ENCODE measurements at regions not wholly inside any gene's neighbourhood (a gene's known extent, or its start where the extent isn't known, plus 50 kb on each side); places are given as distances from the start of the nearest gene placed in this dataset.

DNA sequence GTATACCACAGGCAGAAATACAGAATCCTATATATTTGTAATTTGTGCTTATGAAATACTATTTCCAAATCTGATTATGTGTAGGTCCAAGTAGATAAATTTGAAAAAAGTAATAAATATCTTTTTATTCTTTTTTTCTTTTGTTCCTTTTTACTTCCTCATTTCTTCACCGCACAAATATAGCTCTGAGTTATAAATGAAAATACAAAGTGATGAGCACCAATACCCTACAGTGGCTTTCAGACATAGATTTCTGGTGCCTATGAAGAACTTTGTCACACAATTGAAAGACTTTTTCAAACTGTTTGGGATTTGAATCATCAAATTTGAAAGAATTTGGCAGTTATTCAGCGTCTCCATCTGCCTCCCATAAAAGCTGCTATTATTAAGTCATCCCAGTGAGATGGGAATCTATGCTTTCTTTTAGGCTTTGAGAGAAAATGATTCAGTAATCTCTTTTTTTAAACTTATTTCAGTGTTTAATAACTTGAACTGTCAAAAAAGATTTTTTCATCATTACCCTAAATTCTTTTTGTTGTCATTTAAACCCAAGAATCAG is 363.6 kb upstream of the GOLIM4 start:
- Mint-ChIP-seq H3K4me1 (ENCODE audit: low read depth) (no peaks in the 10 kb centered on the region), H3K4me3 (no peak overlapping the region), H3K27me3 (ENCODE audit: low read depth) (no peaks in the 10 kb centered on the region), H3K27ac (no peak overlapping the region), H3K9me3 (peaks cover 10% of the 10 kb centered on the region), H3K36me3 (ENCODE audit: low read depth) (no peaks in the 10 kb centered on the region)
- CTCF ChIA-PET, result no interaction called here
- DNase-seq, result no peak
- intact Hi-C loops (cut with micrococcal nuclease), result no loop called here

DNA sequence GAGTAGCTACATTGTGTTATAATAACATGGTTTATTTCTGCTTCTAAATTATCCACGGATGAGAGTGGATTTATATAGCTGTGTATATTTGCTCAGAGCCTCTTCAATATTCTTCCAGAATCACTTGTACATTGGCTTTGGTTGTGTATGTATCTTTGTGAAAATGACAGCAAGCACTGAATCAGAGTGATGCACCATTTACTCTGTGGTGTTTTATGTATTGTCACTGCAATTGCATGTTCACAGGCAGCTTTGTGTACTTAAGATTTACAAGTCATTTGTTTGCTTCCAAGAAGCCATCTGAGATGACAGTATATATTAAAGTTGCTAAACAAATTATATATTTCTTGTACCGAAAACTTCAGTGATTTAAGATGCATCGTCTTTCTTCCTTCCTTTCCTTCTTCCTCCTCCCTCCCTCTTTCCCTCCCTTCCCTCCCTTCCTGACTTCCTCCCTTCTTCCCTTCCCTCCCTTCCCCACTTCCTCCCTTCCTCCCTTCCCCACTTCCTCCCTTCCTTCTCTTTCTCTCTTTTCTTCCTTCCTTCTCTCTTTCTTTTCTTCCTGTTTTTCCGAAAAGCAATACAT is 362.3 kb upstream of the GOLIM4 start:
- H3K27me3 Mint-ChIP-seq (ENCODE audit: low read depth), result no peaks in the 10 kb centered on the region
- no peaks in the 10 kb centered on the region for H3K36me3 Mint-ChIP-seq (ENCODE audit: low read depth)
- peaks cover 10% of the 10 kb centered on the region for H3K9me3 Mint-ChIP-seq
- H3K4me3 Mint-ChIP-seq, result no peak overlapping the region
- no peaks in the 10 kb centered on the region for H3K4me1 Mint-ChIP-seq (ENCODE audit: low read depth)
- intact Hi-C loops (cut with micrococcal nuclease), result no loop called here
- CTCF ChIA-PET, result no interaction called here
- no peak for DNase-seq
- no peak overlapping the region for H3K27ac Mint-ChIP-seq

DNA sequence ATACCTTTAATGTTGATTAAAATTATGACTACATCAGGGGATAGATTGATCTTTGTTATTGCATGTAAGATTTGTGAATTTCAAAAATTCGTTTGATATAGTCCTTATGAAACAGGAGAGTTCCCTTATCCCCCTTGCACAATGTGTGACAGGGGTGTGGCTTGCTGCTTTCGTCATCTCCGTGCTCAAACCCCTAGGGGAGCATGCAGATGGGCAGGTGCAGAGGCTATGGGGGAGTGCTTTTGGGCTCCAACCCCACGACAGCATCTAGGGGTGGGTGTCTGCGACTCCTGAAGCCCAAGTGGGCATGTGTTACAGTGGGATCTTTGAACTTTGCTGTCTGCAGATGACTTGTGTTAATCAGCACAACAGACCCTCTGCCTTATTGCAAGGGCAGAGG is 360.1 kb upstream of the GOLIM4 start:
- Mint-ChIP-seq H3K4me3 (no peak overlapping the region), H3K27me3 (ENCODE audit: low read depth) (no peaks in the 10 kb centered on the region), H3K4me1 (ENCODE audit: low read depth) (no peaks in the 10 kb centered on the region), H3K9me3 (peaks cover 2% of the 10 kb centered on the region), H3K27ac (no peak overlapping the region), H3K36me3 (ENCODE audit: low read depth) (no peaks in the 10 kb centered on the region)
- no peak for DNase-seq
- CTCF ChIA-PET, result no interaction called here
- intact Hi-C loops (cut with micrococcal nuclease), result no loop called here

DNA sequence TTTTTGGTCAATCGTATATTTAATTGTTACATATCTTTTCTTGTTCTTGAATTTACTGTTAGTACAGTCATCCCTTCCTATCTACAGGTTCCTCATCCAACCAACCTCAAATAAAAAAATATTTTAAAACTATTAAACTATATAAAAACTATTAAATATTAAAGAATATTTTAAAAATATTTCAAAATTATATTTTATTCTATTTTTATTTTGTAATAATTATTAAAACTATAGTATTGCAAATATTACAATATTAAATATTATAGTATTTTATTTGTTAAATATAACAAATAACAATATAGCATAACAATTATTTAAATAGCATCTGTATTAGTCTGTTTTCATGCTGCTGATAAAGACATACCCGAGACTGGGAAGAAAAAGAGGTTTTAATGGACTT is 357.9 kb upstream of the GOLIM4 start:
- intact Hi-C loops (cut with micrococcal nuclease), result no loop called here
- H3K27ac Mint-ChIP-seq, result no peak overlapping the region
- H3K4me1 Mint-ChIP-seq (ENCODE audit: low read depth), result no peaks in the 10 kb centered on the region
- H3K36me3 Mint-ChIP-seq (ENCODE audit: low read depth), result no peaks in the 10 kb centered on the region
- H3K4me3 Mint-ChIP-seq, result no peak overlapping the region
- no peak for DNase-seq
- H3K9me3 Mint-ChIP-seq, result peaks cover 1% of the 10 kb centered on the region
- CTCF ChIA-PET, result no interaction called here
- no peaks in the 10 kb centered on the region for H3K27me3 Mint-ChIP-seq (ENCODE audit: low read depth)

DNA sequence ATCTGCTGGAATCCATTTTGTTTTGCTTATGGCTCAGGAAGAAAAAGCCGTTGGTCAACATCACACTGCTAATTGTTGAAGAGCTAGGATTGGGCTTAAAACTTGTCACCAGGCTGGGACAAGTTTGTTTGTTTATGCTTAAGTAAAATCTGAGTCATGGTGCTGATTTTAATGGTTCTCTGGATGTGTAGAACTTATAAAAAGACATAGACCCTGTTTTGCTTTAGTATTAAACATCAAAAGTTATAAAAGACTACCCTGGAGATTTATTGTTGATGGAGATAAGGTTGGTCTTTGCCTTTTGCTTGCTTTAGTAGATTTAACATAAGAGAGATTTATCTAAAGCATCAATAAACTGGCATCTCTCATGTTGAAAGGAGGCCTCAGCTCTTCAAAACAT is 348.2 kb upstream of the GOLIM4 start:
- intact Hi-C loops (cut with micrococcal nuclease), result no loop called here
- Mint-ChIP-seq H3K27ac (no peak overlapping the region), H3K4me3 (no peak overlapping the region), H3K27me3 (ENCODE audit: low read depth) (no peaks in the 10 kb centered on the region), H3K4me1 (ENCODE audit: low read depth) (no peaks in the 10 kb centered on the region), H3K9me3 (no peaks in the 10 kb centered on the region), H3K36me3 (ENCODE audit: low read depth) (no peaks in the 10 kb centered on the region)
- no peak for DNase-seq
- CTCF ChIA-PET, result no interaction called here

DNA sequence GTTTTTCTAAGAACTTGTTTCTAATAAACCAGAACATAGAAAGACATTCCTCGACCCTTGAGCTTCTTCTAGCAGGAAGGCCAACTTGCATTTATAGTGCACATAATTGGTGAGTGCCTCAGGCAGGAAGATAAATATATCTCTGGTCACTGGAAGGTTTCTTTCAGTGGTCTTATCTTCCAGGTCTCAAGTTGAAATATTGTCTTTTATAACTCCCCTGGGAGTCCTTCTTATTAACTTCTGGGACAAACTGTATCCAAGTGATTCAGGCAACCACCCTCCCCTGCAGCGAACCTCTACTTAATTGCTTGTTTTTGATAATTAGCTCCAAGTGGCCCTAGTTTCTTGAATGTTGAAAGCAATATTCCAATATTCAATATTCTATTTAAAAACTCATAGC is 346.8 kb upstream of the GOLIM4 start:
- CTCF ChIA-PET, result no interaction called here
- no peaks in the 10 kb centered on the region for H3K36me3 Mint-ChIP-seq (ENCODE audit: low read depth)
- no peak overlapping the region for H3K27ac Mint-ChIP-seq
- no peaks in the 10 kb centered on the region for H3K9me3 Mint-ChIP-seq
- no peak for DNase-seq
- no peaks in the 10 kb centered on the region for H3K27me3 Mint-ChIP-seq (ENCODE audit: low read depth)
- intact Hi-C loops (cut with micrococcal nuclease), result no loop called here
- H3K4me3 Mint-ChIP-seq, result no peak overlapping the region
- no peaks in the 10 kb centered on the region for H3K4me1 Mint-ChIP-seq (ENCODE audit: low read depth)

DNA sequence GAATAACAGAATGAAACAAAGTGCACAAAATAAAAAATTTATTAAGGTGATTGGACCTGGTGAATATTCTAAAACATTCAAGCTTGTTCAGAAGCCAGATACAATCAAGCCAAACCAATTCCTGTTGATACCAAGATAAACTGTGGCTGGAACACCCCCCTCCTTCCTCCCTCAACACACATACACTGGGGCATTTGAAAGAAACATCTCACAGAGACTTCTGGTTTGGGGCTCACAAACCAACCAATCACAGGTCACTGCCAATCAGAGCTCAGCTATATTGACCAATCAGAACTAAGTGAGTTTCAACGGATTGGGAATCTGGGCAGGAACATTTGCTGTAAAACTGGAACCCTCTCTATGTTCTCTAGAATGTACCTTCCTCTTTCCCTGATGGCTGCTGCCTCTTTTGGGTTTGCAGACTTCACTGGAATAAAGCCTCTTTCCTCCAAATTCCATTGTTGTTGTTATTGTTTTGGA is 340.6 kb upstream of the GOLIM4 start:
- no peaks in the 10 kb centered on the region for H3K27me3 Mint-ChIP-seq (ENCODE audit: low read depth)
- no peaks in the 10 kb centered on the region for H3K36me3 Mint-ChIP-seq (ENCODE audit: low read depth)
- no peaks in the 10 kb centered on the region for H3K9me3 Mint-ChIP-seq
- no peak for DNase-seq
- no peaks in the 10 kb centered on the region for H3K4me1 Mint-ChIP-seq (ENCODE audit: low read depth)
- H3K4me3 Mint-ChIP-seq, result no peak overlapping the region
- CTCF ChIA-PET, result no interaction called here
- H3K27ac Mint-ChIP-seq, result no peak overlapping the region
- intact Hi-C loops (cut with micrococcal nuclease), result no loop called here

DNA sequence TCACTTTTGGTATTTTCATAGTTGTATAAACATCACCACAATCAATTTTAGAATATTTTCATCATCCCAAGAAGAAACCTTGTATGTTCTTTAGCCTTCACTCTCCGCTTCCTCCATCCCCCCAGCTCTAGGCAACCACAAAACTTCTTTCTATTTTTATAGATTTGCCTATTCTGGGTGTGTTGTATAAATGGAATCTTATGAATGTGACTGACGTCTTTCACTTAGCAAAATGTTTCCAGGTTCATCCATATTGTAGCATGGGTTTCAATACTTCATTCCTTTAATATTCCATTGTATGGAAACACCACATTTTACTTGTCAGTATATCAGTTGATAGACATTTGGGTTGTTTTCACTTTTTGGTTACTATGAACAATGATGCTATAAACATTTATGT is 335.8 kb upstream of the GOLIM4 start:
- H3K27ac Mint-ChIP-seq, result no peak overlapping the region
- CTCF ChIA-PET, result no interaction called here
- H3K9me3 Mint-ChIP-seq, result no peaks in the 10 kb centered on the region
- H3K27me3 Mint-ChIP-seq (ENCODE audit: low read depth), result no peaks in the 10 kb centered on the region
- no peaks in the 10 kb centered on the region for H3K36me3 Mint-ChIP-seq (ENCODE audit: low read depth)
- no peak overlapping the region for H3K4me3 Mint-ChIP-seq
- no peaks in the 10 kb centered on the region for H3K4me1 Mint-ChIP-seq (ENCODE audit: low read depth)
- intact Hi-C loops (cut with micrococcal nuclease), result no loop called here
- no peak for DNase-seq

DNA sequence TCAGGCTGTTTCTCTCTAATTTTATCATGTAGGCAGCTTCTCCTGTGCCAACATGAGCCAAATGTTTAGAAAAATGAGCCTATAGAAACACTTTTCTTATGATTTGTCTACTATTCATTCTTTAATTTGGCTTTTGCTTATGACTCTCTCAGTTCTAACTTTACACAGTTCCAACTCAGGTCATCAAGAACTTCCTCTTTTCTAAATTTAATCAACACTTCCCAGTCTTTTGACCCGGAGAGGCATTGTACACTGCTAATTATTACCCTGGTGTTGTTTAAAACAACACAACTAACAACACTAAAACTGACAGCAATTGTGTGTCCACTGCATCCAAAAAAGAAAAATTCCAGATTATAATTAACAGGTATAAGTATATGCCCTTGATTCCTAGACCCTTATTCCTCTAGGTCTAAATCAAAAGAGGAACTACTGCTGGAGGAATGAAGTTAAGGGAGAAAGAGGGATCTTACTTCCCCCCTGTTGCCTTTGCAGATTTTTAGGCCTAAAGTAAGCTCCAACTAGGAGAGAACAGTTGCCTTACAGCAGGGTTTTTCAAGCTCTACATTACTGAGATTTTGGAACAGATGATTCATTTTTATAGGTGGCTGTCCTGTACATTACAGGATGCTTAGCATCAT is 332.2 kb upstream of the GOLIM4 start:
- DNase-seq, result no peak
- no peak overlapping the region for H3K4me3 Mint-ChIP-seq
- H3K36me3 Mint-ChIP-seq (ENCODE audit: low read depth), result no peaks in the 10 kb centered on the region
- no peaks in the 10 kb centered on the region for H3K4me1 Mint-ChIP-seq (ENCODE audit: low read depth)
- H3K9me3 Mint-ChIP-seq, result no peaks in the 10 kb centered on the region
- CTCF ChIA-PET, result no interaction called here
- no peak overlapping the region for H3K27ac Mint-ChIP-seq
- H3K27me3 Mint-ChIP-seq (ENCODE audit: low read depth), result no peaks in the 10 kb centered on the region
- intact Hi-C loops (cut with micrococcal nuclease), result no loop called here

DNA sequence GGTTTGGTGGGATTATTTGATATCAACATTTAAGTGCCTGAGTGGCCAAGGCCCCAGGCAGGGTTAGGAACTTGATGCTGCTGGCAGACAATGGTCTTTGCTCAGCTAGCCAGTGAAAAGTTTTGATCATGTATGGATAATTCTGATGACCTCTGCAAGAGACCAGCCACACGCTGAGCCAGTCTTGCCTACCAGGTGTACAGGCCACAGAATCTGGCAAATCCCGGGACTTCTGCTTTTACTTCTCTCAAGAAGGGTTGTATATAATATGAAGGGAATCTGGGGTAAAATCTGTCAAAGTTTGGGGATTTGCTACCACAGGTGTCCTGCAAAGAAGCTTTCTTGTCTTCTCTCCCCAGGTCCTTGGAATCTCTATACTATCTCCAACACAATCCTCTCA is 331.4 kb upstream of the GOLIM4 start:
- H3K4me3 Mint-ChIP-seq, result no peak overlapping the region
- no peaks in the 10 kb centered on the region for H3K27me3 Mint-ChIP-seq (ENCODE audit: low read depth)
- no peak overlapping the region for H3K27ac Mint-ChIP-seq
- intact Hi-C loops (cut with micrococcal nuclease), result no loop called here
- no peaks in the 10 kb centered on the region for H3K36me3 Mint-ChIP-seq (ENCODE audit: low read depth)
- no peaks in the 10 kb centered on the region for H3K4me1 Mint-ChIP-seq (ENCODE audit: low read depth)
- peaks cover 1% of the 10 kb centered on the region for H3K9me3 Mint-ChIP-seq
- CTCF ChIA-PET, result no interaction called here
- no peak for DNase-seq

DNA sequence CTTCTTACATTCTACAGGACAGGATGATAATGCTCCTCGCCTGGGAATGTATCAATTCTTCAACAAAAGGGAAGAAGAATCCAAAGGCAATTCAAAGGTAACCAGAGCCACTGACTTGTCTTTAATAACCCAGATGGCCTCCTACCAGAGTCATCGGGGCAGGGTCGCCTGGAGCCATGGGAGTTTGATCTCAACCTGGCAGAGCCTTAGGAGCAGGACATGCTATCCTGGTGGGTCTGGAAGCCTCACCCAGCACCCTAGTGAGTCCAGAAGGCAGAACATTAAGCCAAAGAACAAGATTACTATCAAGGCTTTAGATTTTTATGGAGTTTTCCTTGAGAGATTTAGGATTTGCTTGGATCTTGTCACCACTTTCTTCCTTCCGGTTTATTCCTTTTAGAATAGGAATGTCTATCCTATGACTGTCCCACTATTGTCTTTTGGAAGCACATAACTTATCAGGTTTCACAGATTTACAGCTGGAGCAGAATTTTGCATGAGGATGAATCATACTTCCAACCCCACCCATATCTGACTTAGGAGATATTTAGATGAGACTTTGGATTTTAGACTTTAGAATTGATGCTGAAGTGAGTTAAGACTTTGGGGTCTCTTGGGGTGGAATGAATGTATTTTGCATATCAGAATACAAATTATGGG is 330.3 kb upstream of the GOLIM4 start:
- H3K9me3 Mint-ChIP-seq, result peaks cover 1% of the 10 kb centered on the region
- DNase-seq, result no peak
- CTCF ChIA-PET, result no interaction called here
- H3K4me3 Mint-ChIP-seq, result no peak overlapping the region
- H3K4me1 Mint-ChIP-seq (ENCODE audit: low read depth), result no peaks in the 10 kb centered on the region
- no peaks in the 10 kb centered on the region for H3K36me3 Mint-ChIP-seq (ENCODE audit: low read depth)
- intact Hi-C loops (cut with micrococcal nuclease), result no loop called here
- no peak overlapping the region for H3K27ac Mint-ChIP-seq
- no peaks in the 10 kb centered on the region for H3K27me3 Mint-ChIP-seq (ENCODE audit: low read depth)

DNA sequence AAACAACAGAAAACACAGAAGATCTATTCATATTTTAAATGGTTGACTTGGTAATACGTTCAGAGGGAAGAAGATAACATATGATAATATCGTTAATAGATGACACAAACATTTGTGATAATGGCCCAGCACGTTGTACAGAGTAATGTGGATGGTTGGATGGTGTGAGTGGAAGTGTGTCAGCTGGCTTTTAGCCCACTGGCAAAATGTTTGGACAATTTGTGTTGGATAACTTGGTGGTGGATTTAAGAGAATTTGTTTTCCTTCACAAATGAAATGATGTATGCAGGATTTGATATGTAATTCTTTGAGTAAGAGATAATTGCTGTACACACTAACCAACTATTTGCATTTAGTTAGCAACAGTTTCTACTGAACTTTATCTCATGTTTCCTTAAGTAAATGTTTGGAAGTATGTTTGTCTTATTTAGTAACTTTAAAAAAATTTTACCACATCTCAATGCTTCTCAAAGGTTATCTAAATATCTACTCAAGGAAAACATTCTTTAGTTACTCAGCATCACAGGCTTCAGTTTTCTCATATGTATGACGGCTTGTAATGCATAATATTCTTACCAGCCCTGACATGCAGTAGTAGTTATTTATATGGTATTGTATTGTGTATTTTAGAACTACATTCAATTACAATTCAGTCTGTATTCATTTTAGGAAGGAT is 328.5 kb upstream of the GOLIM4 start:
- CTCF ChIA-PET, result no interaction called here
- Mint-ChIP-seq H3K4me1 (ENCODE audit: low read depth) (no peaks in the 10 kb centered on the region), H3K36me3 (ENCODE audit: low read depth) (no peaks in the 10 kb centered on the region), H3K9me3 (peaks cover 1% of the 10 kb centered on the region), H3K27me3 (ENCODE audit: low read depth) (no peaks in the 10 kb centered on the region), H3K4me3 (no peak overlapping the region), H3K27ac (no peak overlapping the region)
- DNase-seq, result no peak
- intact Hi-C loops (cut with micrococcal nuclease), result no loop called here

DNA sequence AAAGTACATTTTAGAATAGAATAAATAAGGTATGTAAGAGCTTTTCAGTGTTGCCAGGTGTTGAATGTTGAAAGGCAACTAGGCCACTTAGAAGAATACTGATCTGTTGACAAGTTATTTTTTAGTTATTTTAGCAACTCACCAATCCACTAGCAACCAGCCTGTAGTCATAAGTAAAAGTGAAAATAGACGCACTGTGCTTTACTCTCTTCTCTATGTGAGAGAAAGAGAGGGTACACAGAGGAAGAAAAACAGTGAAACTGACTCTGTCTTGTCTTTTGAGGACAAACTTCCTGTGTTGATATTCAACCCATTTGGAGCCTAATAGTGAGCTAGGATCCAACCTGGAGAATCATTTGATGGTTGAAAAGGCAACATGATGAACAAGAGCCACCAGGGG is 327.1 kb upstream of the GOLIM4 start:
- H3K27me3 Mint-ChIP-seq (ENCODE audit: low read depth), result no peaks in the 10 kb centered on the region
- peaks cover 1% of the 10 kb centered on the region for H3K9me3 Mint-ChIP-seq
- intact Hi-C loops (cut with micrococcal nuclease), result no loop called here
- no peaks in the 10 kb centered on the region for H3K36me3 Mint-ChIP-seq (ENCODE audit: low read depth)
- DNase-seq, result no peak
- no peak overlapping the region for H3K27ac Mint-ChIP-seq
- H3K4me3 Mint-ChIP-seq, result no peak overlapping the region
- H3K4me1 Mint-ChIP-seq (ENCODE audit: low read depth), result no peaks in the 10 kb centered on the region
- CTCF ChIA-PET, result no interaction called here

Measured in activated naive CD4-positive, alpha-beta T cell treated with anti-CD3 and anti-CD28 coated beads for 36 hours (primary cell).